ENCODE measurements at regions not wholly inside any gene's neighbourhood (a gene's known extent, or its start where the extent isn't known, plus 50 kb on each side); places are given as distances from the start of the nearest gene placed in this dataset.
A peak's percentile ranks its signal among the peaks of the same experiment; 100 is the strongest.

GRCh38 chr12:66905201-66905600, 226.3 kb upstream of the GRIP1 start:
- no peak for DNase-seq (ENCODE audit: low spot score)

GRCh38 chr12:66910366-66910974, 231.6 kb upstream of the GRIP1 start:
- DNase-seq (ENCODE audit: low spot score) = no peak

- DNase-seq (ENCODE audit: low spot score) = no peak
These were observed 236.5 kb upstream of the GRIP1 start for GRCh38 chr12:66915306-66915904.

DNA sequence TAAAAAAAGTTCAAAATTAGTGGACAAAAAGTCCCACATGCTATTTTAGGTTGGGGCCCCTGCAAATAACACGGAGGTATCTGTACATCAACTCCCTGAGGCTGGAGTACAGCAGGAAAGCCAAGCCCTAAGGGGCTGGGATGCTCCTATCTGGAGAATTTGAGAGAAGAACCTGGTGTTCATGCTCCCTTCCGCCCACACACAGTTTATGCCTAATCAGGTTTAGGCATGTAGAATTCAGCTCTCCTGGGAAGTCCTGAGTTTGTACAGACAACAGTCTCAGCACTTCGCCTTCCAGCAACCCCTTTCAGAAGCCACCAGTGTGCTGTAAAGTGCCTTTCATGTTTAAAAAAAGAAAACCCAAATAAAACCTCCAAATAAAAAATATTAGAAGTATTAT, 237.3 kb upstream of the GRIP1 start:
- no peak for DNase-seq (ENCODE audit: low spot score)

DNA sequence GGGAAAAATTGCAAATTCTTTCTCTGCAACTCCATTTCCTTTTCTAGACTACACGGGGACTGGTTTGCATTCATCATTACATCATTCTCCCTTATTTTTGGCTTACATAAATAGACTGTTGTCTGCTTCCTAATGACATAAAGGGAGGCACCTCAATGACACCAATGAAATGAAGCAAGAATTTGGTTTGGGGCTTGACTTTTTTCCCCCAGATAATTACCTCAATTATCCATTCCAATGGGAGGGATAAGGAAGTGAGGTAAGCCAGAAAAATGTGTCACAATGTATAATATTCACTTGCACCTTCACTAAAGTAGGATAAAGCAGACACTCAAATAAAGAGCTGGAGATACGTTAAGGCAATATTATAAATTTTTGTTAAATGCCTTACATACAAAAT, 240.6 kb upstream of the GRIP1 start:
- no peak for DNase-seq (ENCODE audit: low spot score)

DNA sequence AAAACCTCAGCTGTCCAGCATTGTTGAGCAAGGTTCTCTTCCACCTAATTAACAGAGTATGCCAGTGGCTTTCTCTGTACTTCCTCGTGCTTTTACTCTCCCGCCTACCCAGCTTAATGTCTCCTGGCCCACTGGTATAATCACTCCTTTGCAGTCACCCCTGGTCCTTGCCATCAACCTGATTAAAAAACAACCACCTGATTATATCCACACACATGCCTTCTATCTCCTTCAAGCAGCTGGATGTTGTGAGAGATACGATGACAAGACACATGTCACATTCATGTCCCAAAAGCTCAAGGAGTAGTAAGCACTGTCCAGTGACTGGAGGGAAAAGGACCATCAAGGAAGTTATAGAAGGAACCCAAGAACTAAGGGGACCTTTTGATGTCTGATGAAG, 241.3 kb upstream of the GRIP1 start:
- DNase-seq (ENCODE audit: low spot score) = no peak

GRCh38 chr12:66921151-66921550, 242.3 kb upstream of the GRIP1 start:
- DNase-seq (ENCODE audit: low spot score) = no peak

GRCh38 chr12:66925083-66925482, 246.2 kb upstream of the GRIP1 start:
- DNase-seq (ENCODE audit: low spot score) = no peak

GRCh38 chr12:66929121-66929520, 250.2 kb upstream of the GRIP1 start:
- DNase-seq (ENCODE audit: low spot score) = no peak

- DNase-seq (ENCODE audit: low spot score) = no peak
These were observed 252.2 kb upstream of the GRIP1 start for GRCh38 chr12:66931091-66931490.

DNA sequence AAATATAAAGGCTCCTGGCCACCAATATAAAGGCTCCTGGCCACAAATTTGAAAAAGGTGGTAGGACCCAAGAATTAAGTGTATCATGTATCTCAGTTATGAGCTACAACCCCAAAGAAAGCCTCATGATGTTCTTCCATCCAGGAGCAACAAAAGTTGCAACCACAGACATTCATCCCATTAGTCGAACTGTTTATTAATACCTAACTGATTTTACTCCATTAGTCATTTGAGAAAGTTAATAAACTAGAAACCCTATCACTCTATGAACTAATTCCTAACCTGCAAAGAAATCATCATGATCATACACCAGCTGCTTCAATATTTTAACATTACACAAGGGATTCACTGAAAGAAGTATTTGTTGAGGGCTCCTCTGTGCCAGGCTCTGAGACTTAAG, 253.2 kb upstream of the GRIP1 start:
- no peak for DNase-seq (ENCODE audit: low spot score)

GRCh38 chr12:66934302-66935062, 255.6 kb upstream of the GRIP1 start:
- DNase-seq (ENCODE audit: low spot score) = no peak

- no peak for DNase-seq (ENCODE audit: low spot score)
These were observed 262.3 kb upstream of the GRIP1 start for GRCh38 chr12:66941150-66941549.

DNA sequence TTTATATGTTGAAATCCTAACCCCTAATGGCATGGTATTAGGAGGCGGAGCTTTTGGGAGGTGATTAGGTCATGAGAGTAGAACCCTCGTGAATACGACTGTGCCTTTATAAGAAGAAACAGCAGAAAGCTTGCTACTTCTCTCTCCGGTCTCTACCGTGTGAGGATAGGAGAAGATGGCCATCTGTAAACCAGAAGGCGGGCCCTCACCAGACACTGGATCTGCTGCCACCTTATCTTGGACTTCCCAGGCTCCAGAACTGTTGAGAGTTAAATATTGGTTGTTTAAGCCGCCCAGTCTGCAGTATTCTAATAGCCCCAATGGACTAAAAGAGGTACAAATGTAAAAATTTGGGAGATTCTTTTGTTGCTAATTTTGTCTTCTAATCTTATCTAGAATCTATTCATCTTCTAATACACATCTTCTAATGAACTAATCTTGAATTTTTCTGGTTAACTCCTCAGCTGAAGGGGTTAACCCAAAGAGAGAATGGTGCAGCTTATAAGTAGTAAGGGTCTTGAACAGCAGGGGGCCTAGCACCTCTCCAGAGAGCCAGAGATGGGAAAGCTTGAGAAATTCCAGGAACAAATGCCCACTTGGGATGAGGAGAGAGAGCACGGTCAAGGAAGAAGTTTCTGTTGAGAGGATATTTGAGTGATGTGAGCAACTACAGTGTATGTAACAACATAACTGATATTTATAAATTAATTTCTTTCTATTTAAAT, 264.0 kb upstream of the GRIP1 start:
- DNase-seq (ENCODE audit: low spot score) = peak; percentile 34

GRCh38 chr12:66944365-66944764, 265.5 kb upstream of the GRIP1 start:
- no peak for DNase-seq (ENCODE audit: low spot score)

GRCh38 chr12:66945189-66945817, 266.4 kb upstream of the GRIP1 start:
- DNase-seq (ENCODE audit: low spot score) = no peak

- no peak for DNase-seq (ENCODE audit: low spot score)
These were observed 268.2 kb upstream of the GRIP1 start for GRCh38 chr12:66947119-66947518.

DNA sequence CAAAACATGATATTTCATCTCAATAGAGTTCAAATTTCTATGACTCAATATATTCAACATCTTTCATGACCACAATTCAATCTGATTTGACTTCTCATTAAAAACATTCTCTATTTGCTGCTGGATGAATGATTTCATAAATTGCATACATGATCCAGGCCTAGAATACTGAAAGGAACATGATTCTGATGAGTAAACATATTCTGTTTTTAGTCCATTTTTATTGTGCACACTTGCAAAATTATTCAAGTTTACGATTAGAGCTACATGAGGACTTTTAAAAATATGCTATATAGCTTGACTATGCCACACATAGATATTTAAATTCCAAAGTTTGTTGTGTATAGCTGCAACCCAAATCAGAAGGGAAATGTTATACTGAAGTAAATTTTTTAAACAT, 273.8 kb upstream of the GRIP1 start:
- no peak for DNase-seq (ENCODE audit: low spot score)

DNA sequence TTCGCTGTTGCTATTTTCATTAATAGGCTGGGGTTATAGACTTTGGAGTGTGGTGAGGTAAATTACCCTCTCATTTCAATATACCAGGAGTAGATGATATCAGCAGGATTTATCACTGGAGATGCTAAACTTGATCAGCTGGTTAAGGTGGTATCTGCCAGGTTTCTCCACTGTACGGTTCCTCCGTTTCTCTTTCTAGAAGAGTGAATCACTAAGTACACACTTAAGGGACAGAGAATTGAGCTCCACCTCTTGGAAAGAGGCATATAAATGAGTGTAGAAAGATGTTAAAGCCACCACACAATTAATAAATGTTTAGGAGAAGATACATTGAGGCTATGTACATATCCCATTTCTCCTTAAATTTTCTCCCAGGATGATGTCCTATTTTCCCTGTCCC, 277.4 kb upstream of the GRIP1 start:
- DNase-seq (ENCODE audit: low spot score) = no peak

GRCh38 chr12:66959276-66959675, 280.4 kb upstream of the GRIP1 start:
- DNase-seq (ENCODE audit: low spot score) = no peak

GRCh38 chr12:66960006-66960405, 281.1 kb upstream of the GRIP1 start:
- DNase-seq (ENCODE audit: low spot score) = no peak
